ENCODE measurements at regions not wholly inside any gene's neighbourhood (a gene's known extent, or its start where the extent isn't known, plus 50 kb on each side); places are given as distances from the start of the nearest gene placed in this dataset.

- DNase-seq (no peak), ATAC-seq (peak in 1 of 3 donors; percentile 15)
- H3K4me1 ChIP-seq (ENCODE audit: control insufficient read depth, insufficient read depth, low read length): no peaks in the 10 kb centered on the region
- intact Hi-C loops (cut with micrococcal nuclease): no loop called here
- Mint-ChIP-seq H3K36me3 (no peaks in the 10 kb centered on the region), H3K27me3 (ENCODE audit: low read depth in 2 of 2) (no peaks in the 10 kb centered on the region), H3K27ac (no peak overlapping the region), H3K9me3 (no peaks in the 10 kb centered on the region), H3K4me1 (no peaks in the 10 kb centered on the region), H3K4me3 (no peak overlapping the region)
- H3K27me3 ChIP-seq (ENCODE audit: control insufficient read depth, insufficient read depth, low read length): no peaks in the 10 kb centered on the region
- no peak overlapping the region for H3K4me3 ChIP-seq (ENCODE audit: low read length)
- no peak overlapping the region for H3K27ac ChIP-seq (ENCODE audit: low read length)
- no peak for TF ChIP-seq CTCF (IDR thresholded peaks at IDR 0.05)
- no peaks in the 10 kb centered on the region for H3K36me3 ChIP-seq (ENCODE audit: control insufficient read depth, insufficient read depth, low read length)
- no peaks in the 10 kb centered on the region for H3K9me3 ChIP-seq (ENCODE audit: control insufficient read depth, insufficient read depth, low read length)
- WGBS (ENCODE audit: insufficient coverage): 96% methylated on average over 22 of the region's 22 CpGs
These were observed 946.2 kb downstream of the BRD1 start for GRCh38 chr22:48881326-48881980.

- H3K27me3 Mint-ChIP-seq (ENCODE audit: low read depth in 2 of 2): peaks cover 0 to 4% of the 10 kb centered on the region in 2 donors
- H3K9me3 Mint-ChIP-seq: no peaks in the 10 kb centered on the region
- H3K27ac ChIP-seq (ENCODE audit: low read length): no peak overlapping the region
- intact Hi-C loops (cut with micrococcal nuclease): no loop called here
- no peaks in the 10 kb centered on the region for H3K9me3 ChIP-seq (ENCODE audit: control insufficient read depth, insufficient read depth, low read length)
- H3K27ac Mint-ChIP-seq: no peak overlapping the region
- TF ChIP-seq CTCF (IDR thresholded peaks at IDR 0.05): no peak
- no peaks in the 10 kb centered on the region for H3K27me3 ChIP-seq (ENCODE audit: control insufficient read depth, insufficient read depth, low read length)
- no peaks in the 10 kb centered on the region for H3K4me1 ChIP-seq (ENCODE audit: control insufficient read depth, insufficient read depth, low read length)
- 96% methylated on average over 11 of the region's 11 CpGs for WGBS (ENCODE audit: insufficient coverage)
- no peak overlapping the region for H3K4me3 Mint-ChIP-seq
- ATAC-seq (no peak), DNase-seq (no peak)
- no peak overlapping the region for H3K4me3 ChIP-seq (ENCODE audit: low read length)
- H3K36me3 ChIP-seq (ENCODE audit: control insufficient read depth, insufficient read depth, low read length): no peaks in the 10 kb centered on the region
- H3K36me3 Mint-ChIP-seq: no peaks in the 10 kb centered on the region
- H3K4me1 Mint-ChIP-seq: no peaks in the 10 kb centered on the region
These were observed 946.9 kb downstream of the BRD1 start for GRCh38 chr22:48880749-48881148.

GRCh38 chr22:48876951-48877350, 950.7 kb downstream of the BRD1 start:
- Mint-ChIP-seq H3K36me3 (no peaks in the 10 kb centered on the region), H3K27me3 (ENCODE audit: low read depth in 2 of 2) (peaks cover 0 to 4% of the 10 kb centered on the region in 2 donors), H3K9me3 (no peaks in the 10 kb centered on the region), H3K4me3 (no peak overlapping the region), H3K27ac (no peak overlapping the region), H3K4me1 (no peaks in the 10 kb centered on the region)
- DNase-seq: no peak
- no peak overlapping the region for H3K27ac ChIP-seq (ENCODE audit: low read length)
- TF ChIP-seq CTCF (IDR thresholded peaks at IDR 0.05): no peak
- no peak overlapping the region for H3K4me3 ChIP-seq (ENCODE audit: low read length)
- no peaks in the 10 kb centered on the region for H3K27me3 ChIP-seq (ENCODE audit: control insufficient read depth, insufficient read depth, low read length)
- no peaks in the 10 kb centered on the region for H3K4me1 ChIP-seq (ENCODE audit: control insufficient read depth, insufficient read depth, low read length)
- WGBS (ENCODE audit: insufficient coverage): 66% methylated on average over 3 of the region's 4 CpGs
- H3K9me3 ChIP-seq (ENCODE audit: control insufficient read depth, insufficient read depth, low read length): no peaks in the 10 kb centered on the region
- intact Hi-C loops (cut with micrococcal nuclease): no loop called here
- no peaks in the 10 kb centered on the region for H3K36me3 ChIP-seq (ENCODE audit: control insufficient read depth, insufficient read depth, low read length)
- ATAC-seq: no peak

- intact Hi-C loops (cut with micrococcal nuclease): no loop called here
- H3K27ac ChIP-seq (ENCODE audit: low read length): no peak overlapping the region
- no peaks in the 10 kb centered on the region for H3K27me3 ChIP-seq (ENCODE audit: control insufficient read depth, insufficient read depth, low read length)
- Mint-ChIP-seq H3K4me1 (no peaks in the 10 kb centered on the region), H3K4me3 (no peak overlapping the region), H3K9me3 (peaks cover 0 to 4% of the 10 kb centered on the region in 2 donors), H3K27ac (no peak overlapping the region), H3K27me3 (ENCODE audit: low read depth in 2 of 2) (peaks cover 0 to 4% of the 10 kb centered on the region in 2 donors), H3K36me3 (no peaks in the 10 kb centered on the region)
- DNase-seq: no peak
- WGBS (ENCODE audit: insufficient coverage): 55% methylated on average over 5 of the region's 5 CpGs
- no peaks in the 10 kb centered on the region for H3K36me3 ChIP-seq (ENCODE audit: control insufficient read depth, insufficient read depth, low read length)
- no peaks in the 10 kb centered on the region for H3K4me1 ChIP-seq (ENCODE audit: control insufficient read depth, insufficient read depth, low read length)
- peak in 1 of 3 donors; percentile 43 for ATAC-seq
- no peaks in the 10 kb centered on the region for H3K9me3 ChIP-seq (ENCODE audit: control insufficient read depth, insufficient read depth, low read length)
- no peak for TF ChIP-seq CTCF (IDR thresholded peaks at IDR 0.05)
- H3K4me3 ChIP-seq (ENCODE audit: low read length): no peak overlapping the region
These were observed 952.7 kb downstream of the BRD1 start for GRCh38 chr22:48874956-48875355.
